ENCODE measurements at regions not wholly inside any gene's neighbourhood (a gene's known extent, or its start where the extent isn't known, plus 50 kb on each side); places are given as distances from the start of the nearest gene placed in this dataset.

DNA sequence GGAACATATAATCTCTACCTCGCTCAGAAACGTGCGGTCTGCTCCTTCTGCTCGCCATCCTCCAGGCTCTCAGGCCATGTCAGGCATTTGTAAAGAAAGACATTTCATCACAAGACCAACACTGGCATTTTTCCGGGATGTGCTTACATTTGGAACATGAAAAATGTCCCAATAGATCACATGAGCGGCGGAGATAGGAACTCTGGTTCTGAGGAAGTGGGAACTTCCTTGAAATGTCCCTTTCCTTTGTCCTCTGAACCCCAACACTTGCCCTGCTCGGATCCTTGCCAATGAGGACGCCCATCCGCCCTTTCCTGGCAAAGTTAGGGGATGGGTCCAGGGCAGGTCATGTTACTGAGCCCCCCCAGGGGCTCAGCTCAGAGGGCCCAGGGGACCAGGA, 130.5 kb downstream of the MAF start:
- no peaks in the 10 kb centered on the region for H4K20me1 ChIP-seq (ENCODE audit: insufficient read depth, low read length)
- no peak overlapping the region for H3K27ac ChIP-seq (ENCODE audit: low read depth, low read length, poor library complexity, severe bottlenecking)
- no peaks in the 10 kb centered on the region for H3K4me1 ChIP-seq (ENCODE audit: insufficient read depth, low read length, severe bottlenecking)
- 0 out of 2 replicates have a peak, but pooled peaks cover 3% of the 10 kb centered on the region for H3K27me3 ChIP-seq (ENCODE audit: insufficient read depth, low read length)
- H3K36me3 ChIP-seq (ENCODE audit: insufficient read depth, low read length), result no peaks in the 10 kb centered on the region
- no peaks in the 10 kb centered on the region for H3F3A ChIP-seq (ENCODE audit: insufficient read depth, low read length)
- no peak overlapping the region for H2AFZ ChIP-seq (ENCODE audit: low read length)
- no peaks in the 10 kb centered on the region for H3K9me3 ChIP-seq (ENCODE audit: low read length)
- TF ChIP-seq, protein P1, sequence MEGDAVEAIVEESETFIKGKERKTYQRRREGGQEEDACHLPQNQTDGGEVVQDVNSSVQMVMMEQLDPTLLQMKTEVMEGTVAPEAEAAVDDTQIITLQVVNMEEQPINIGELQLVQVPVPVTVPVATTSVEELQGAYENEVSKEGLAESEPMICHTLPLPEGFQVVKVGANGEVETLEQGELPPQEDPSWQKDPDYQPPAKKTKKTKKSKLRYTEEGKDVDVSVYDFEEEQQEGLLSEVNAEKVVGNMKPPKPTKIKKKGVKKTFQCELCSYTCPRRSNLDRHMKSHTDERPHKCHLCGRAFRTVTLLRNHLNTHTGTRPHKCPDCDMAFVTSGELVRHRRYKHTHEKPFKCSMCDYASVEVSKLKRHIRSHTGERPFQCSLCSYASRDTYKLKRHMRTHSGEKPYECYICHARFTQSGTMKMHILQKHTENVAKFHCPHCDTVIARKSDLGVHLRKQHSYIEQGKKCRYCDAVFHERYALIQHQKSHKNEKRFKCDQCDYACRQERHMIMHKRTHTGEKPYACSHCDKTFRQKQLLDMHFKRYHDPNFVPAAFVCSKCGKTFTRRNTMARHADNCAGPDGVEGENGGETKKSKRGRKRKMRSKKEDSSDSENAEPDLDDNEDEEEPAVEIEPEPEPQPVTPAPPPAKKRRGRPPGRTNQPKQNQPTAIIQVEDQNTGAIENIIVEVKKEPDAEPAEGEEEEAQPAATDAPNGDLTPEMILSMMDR (IDR thresholded peaks at IDR 0.05; ENCODE audit: low read length), result no peak
- no peak for TF ChIP-seq EZH2 (IDR thresholded peaks at IDR 0.05; ENCODE audit: borderline replicate concordance, low read length)
- no peak overlapping the region for H3K9ac ChIP-seq (ENCODE audit: low read length)
- no peak overlapping the region for H3K4me2 ChIP-seq (ENCODE audit: low read length)
- no peak overlapping the region for H3K4me3 ChIP-seq (ENCODE audit: low read depth, low read length, poor library complexity, severe bottlenecking)
- H3K9me2 ChIP-seq (ENCODE audit: low read depth, low read length), result no peaks in the 10 kb centered on the region
- H3K79me2 ChIP-seq (ENCODE audit: insufficient read depth, low read length), result no peaks in the 10 kb centered on the region

DNA sequence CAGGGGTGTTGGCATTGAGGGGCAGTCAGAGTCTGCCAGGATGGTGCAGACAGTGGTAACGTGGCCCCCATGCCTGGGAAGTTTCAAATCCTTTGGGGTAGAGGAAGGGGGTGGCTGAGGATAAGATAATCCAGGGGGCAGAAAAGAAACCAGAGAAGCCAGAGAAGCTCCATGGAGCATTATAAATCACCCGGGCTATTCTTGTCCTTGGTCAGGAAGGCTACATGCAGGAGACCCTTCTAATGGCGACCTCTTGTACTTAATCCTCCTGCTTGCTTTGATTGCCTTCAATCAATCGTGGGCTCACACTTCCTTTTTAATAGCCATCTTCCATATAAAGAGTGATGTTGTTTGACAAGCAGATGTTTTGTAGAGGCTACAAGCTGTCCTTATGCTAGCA, 131.9 kb downstream of the MAF start:
- Histone ChIP-seq H3K27me3 (ENCODE audit: insufficient read depth, low read length) (0 out of 2 replicates have a peak, but pooled peaks cover 3% of the 10 kb centered on the region), H3F3A (ENCODE audit: insufficient read depth, low read length) (no peaks in the 10 kb centered on the region), H3K9me2 (ENCODE audit: low read depth, low read length) (no peaks in the 10 kb centered on the region), H3K9me3 (ENCODE audit: low read length) (no peaks in the 10 kb centered on the region), H3K79me2 (ENCODE audit: insufficient read depth, low read length) (no peaks in the 10 kb centered on the region), H4K20me1 (ENCODE audit: insufficient read depth, low read length) (no peaks in the 10 kb centered on the region), H3K36me3 (ENCODE audit: insufficient read depth, low read length) (no peaks in the 10 kb centered on the region), H3K4me2 (ENCODE audit: low read length) (no peak overlapping the region), H3K4me3 (ENCODE audit: low read depth, low read length, poor library complexity, severe bottlenecking) (no peak overlapping the region), H3K27ac (ENCODE audit: low read depth, low read length, poor library complexity, severe bottlenecking) (no peak overlapping the region), H2AFZ (ENCODE audit: low read length) (no peak overlapping the region), H3K9ac (ENCODE audit: low read length) (no peak overlapping the region), H3K4me1 (ENCODE audit: insufficient read depth, low read length, severe bottlenecking) (no peaks in the 10 kb centered on the region)
- TF ChIP-seq, protein P1 (IDR thresholded peaks at IDR 0.05; ENCODE audit: low read length), result no peak
- TF ChIP-seq EZH2 (IDR thresholded peaks at IDR 0.05; ENCODE audit: borderline replicate concordance, low read length), result no peak

DNA sequence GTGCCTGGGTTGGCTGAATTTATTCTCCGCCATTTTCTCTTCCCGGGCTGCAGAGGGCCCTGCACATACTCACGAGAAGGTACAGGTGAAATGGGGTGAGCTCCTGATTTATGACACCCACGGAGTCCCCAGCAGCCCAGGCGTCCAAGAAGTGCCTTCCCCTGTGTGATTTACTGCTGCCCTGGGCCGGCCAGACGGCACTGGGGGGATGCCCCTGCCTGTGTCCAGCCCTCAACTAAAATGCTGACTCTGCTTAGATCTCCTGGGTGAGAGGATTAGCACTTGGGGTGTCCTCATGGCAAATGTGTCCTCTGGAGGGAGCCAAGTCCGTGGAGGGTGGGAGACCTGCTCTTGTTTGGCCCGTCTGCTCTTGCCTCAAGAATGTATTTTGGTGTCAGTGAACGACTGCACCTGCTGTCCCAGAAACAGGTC, 132.4 kb downstream of the MAF start:
- TF ChIP-seq, protein P1 (IDR thresholded peaks at IDR 0.05; ENCODE audit: low read length), result no peak
- no peak for TF ChIP-seq EZH2 (IDR thresholded peaks at IDR 0.05; ENCODE audit: borderline replicate concordance, low read length)
- H3K9ac ChIP-seq (ENCODE audit: low read length), result no peak overlapping the region
- H3K9me2 ChIP-seq (ENCODE audit: low read depth, low read length), result no peaks in the 10 kb centered on the region
- no peak overlapping the region for H3K27ac ChIP-seq (ENCODE audit: low read depth, low read length, poor library complexity, severe bottlenecking)
- H4K20me1 ChIP-seq (ENCODE audit: insufficient read depth, low read length), result no peaks in the 10 kb centered on the region
- H3K4me2 ChIP-seq (ENCODE audit: low read length), result no peak overlapping the region
- H3K4me3 ChIP-seq (ENCODE audit: low read depth, low read length, poor library complexity, severe bottlenecking), result no peak overlapping the region
- no peak overlapping the region for H2AFZ ChIP-seq (ENCODE audit: low read length)
- H3K36me3 ChIP-seq (ENCODE audit: insufficient read depth, low read length), result no peaks in the 10 kb centered on the region
- no peaks in the 10 kb centered on the region for H3F3A ChIP-seq (ENCODE audit: insufficient read depth, low read length)
- no peaks in the 10 kb centered on the region for H3K79me2 ChIP-seq (ENCODE audit: insufficient read depth, low read length)
- H3K9me3 ChIP-seq (ENCODE audit: low read length), result no peaks in the 10 kb centered on the region
- H3K4me1 ChIP-seq (ENCODE audit: insufficient read depth, low read length, severe bottlenecking), result no peaks in the 10 kb centered on the region
- H3K27me3 ChIP-seq (ENCODE audit: insufficient read depth, low read length), result 0 out of 2 replicates have a peak, but pooled peaks cover 3% of the 10 kb centered on the region
